WERI-Rb-1 (cell line): ENCODE measurements at regions not wholly inside any gene's neighbourhood (a gene's known extent, or its start where the extent isn't known, plus 50 kb on each side); places are given as distances from the start of the nearest gene placed in this dataset.

Source experiments
- DNase-seq: peaks from one replicate; pipeline ENCODE4 v3.0.0-alpha.2; 2020
- H3K27ac ChIP-seq: fragments of 250-450 bp; sonication (Bioruptor Pico); 2 replicates; pipeline ENCODE4 v1.5.1; 2020; ENCODE audit warnings: mild to moderate bottlenecking, moderate library complexity
- H3K27me3 ChIP-seq: fragments of 250-450 bp; sonication (Bioruptor Pico); 2 replicates; pipeline ENCODE4 v1.5.1; 2021; ENCODE audit warnings: mild to moderate bottlenecking, low read depth, moderate library complexity; ENCODE audit not compliant: insufficient read depth, severe bottlenecking
- H3K36me3 ChIP-seq: fragments of 250-450 bp; sonication (Bioruptor Pico); 2 replicates; pipeline ENCODE4 v1.5.1; 2020; ENCODE audit warnings: mild to moderate bottlenecking, moderate library complexity
- H3K4me3 ChIP-seq: 2 replicates; pipeline ENCODE4 v1.5.1; 2011; ENCODE audit warnings: low read depth, mild to moderate bottlenecking, control low read depth, low read length
- H3K9me3 ChIP-seq: fragments of 250-450 bp; sonication (Bioruptor Pico); 2 replicates; pipeline ENCODE4 v1.5.1; 2021; ENCODE audit warnings: mild to moderate bottlenecking, moderate library complexity; ENCODE audit not compliant: severe bottlenecking
- CTCF ChIP-seq: IDR thresholded peaks from 2 replicates; pipeline ENCODE4 v1.5.1; 2011; ENCODE audit warnings: low read depth, mild to moderate bottlenecking, control low read depth, inconsistent platforms, low read length

GRCh38 chr9:86535406-86535915, 181.3 kb upstream of the TUT7 start:
- Histone ChIP-seq H3K4me3 (no peak overlapping the region), H3K27ac (no peak overlapping the region), H3K27me3 (peaks cover 43% of the 10 kb centered on the region), H3K9me3 (no peaks in the 10 kb centered on the region), H3K36me3 (no peaks in the 10 kb centered on the region)
- no peak for DNase-seq
- TF ChIP-seq CTCF = no peak

- Histone ChIP-seq H3K9me3 (no peaks in the 10 kb centered on the region), H3K27me3 (peaks cover 49% of the 10 kb centered on the region), H3K27ac (no peak overlapping the region), H3K4me3 (no peak overlapping the region), H3K36me3 (no peaks in the 10 kb centered on the region)
- DNase-seq = no peak
- no peak for TF ChIP-seq CTCF
Observed at GRCh38 chr9:86534572-86535258, 180.5 kb upstream of the TUT7 start.

- Histone ChIP-seq H3K27ac (no peak overlapping the region), H3K4me3 (no peak overlapping the region), H3K9me3 (no peaks in the 10 kb centered on the region), H3K36me3 (no peaks in the 10 kb centered on the region), H3K27me3 (peaks cover 69% of the 10 kb centered on the region)
- no peak for TF ChIP-seq CTCF
- DNase-seq = no peak
Observed at GRCh38 chr9:86531971-86532640, 177.9 kb upstream of the TUT7 start.

GRCh38 chr9:86531273-86531970, 177.2 kb upstream of the TUT7 start:
- no peak for DNase-seq
- Histone ChIP-seq H3K27ac (no peak overlapping the region), H3K4me3 (no peak overlapping the region), H3K36me3 (no peaks in the 10 kb centered on the region), H3K9me3 (no peaks in the 10 kb centered on the region), H3K27me3 (peaks cover 68% of the 10 kb centered on the region)
- no peak for TF ChIP-seq CTCF

GRCh38 chr9:86529496-86530275, 175.5 kb upstream of the TUT7 start:
- Histone ChIP-seq H3K4me3 (no peak overlapping the region), H3K27me3 (peaks cover 63% of the 10 kb centered on the region), H3K36me3 (no peaks in the 10 kb centered on the region), H3K9me3 (no peaks in the 10 kb centered on the region), H3K27ac (no peak overlapping the region)
- no peak for DNase-seq
- no peak for TF ChIP-seq CTCF
